Kidney (tissue), 13 donors: ENCODE measurements at regions not wholly inside any gene's neighbourhood (a gene's known extent, or its start where the extent isn't known, plus 50 kb on each side); places are given as distances from the start of the nearest gene placed in this dataset.

Experiments
- DNase-seq, 5 donors: peaks; one replicate each; pipeline ENCODE4 v3.0.0-alpha.2; 2013 to 2020
- FAIRE-seq: peaks from 2 replicates; lab custom pipeline; 2012; peaks lifted over from hg19 to GRCh38; lab: Jason Lieb, UNC
- H3K27ac ChIP-seq, 2 donors: one replicate each; pipeline ENCODE4 v1.7.0; 2013; ENCODE audit warnings: low read depth in 2 of 2, low read length in 2 of 2, inconsistent platforms in 1 of 2
- H3K27me3 ChIP-seq: one replicate; pipeline ENCODE4 v1.7.1; 2013; ENCODE audit warnings: low read length, inconsistent platforms; ENCODE audit not compliant: control insufficient read depth, insufficient read depth
- H3K36me3 ChIP-seq, 3 donors: one replicate each; pipeline versions ENCODE4 v1.7.0 to v1.7.1; 2013; ENCODE audit warnings: low read length in 3 of 3, control low read depth in 1 of 3, inconsistent platforms in 1 of 3; ENCODE audit not compliant: insufficient read depth in 3 of 3, control insufficient read depth in 2 of 3
- H3K4me1 ChIP-seq, 3 donors: one replicate each; pipeline versions ENCODE4 v1.7.0 to v1.7.1; 2013; ENCODE audit warnings: low read length in 3 of 3, inconsistent platforms in 1 of 3, low read depth in 1 of 3; ENCODE audit not compliant: control insufficient read depth in 2 of 3, insufficient read depth in 2 of 3
- H3K4me3 ChIP-seq, 3 donors: one replicate each; pipeline versions ENCODE4 v1.7.0 to v1.8.1; 2013; ENCODE audit warnings: low read length in 3 of 3, control low read depth in 1 of 3, inconsistent platforms in 1 of 3
- H3K9ac ChIP-seq, 3 donors: one replicate each; pipeline versions ENCODE4 v1.7.0 to v1.7.1; 2013; ENCODE audit warnings: low read length in 3 of 3, control low read depth in 1 of 3, inconsistent platforms in 1 of 3
- H3K9me3 ChIP-seq, 3 donors: one replicate each; pipeline versions ENCODE4 v1.7.0 to v1.7.1; 2013; ENCODE audit warnings: low read length in 3 of 3, control low read depth in 1 of 3, inconsistent platforms in 1 of 3; ENCODE audit not compliant: control insufficient read depth in 2 of 3, insufficient read depth in 1 of 3
- CTCF ChIP-seq: IDR thresholded peaks from 3 replicates; pipeline ENCODE4 v1.5.1; 2012; ENCODE audit warnings: mild to moderate bottlenecking, moderate library complexity, borderline replicate concordance; ENCODE audit not compliant: insufficient read depth; ENCODE audit errors: extremely low read depth
- intact Hi-C: fragments of 100-400 bp; cut with DNase I; formaldehyde crosslinking; loops from one replicate; pipeline ENCODE4 v1.11.1; 2022
- donor health status: control.
- donor health status: control.
- donor health status: control.
- donor health status: control.
- donor health status: control.
- donor health status: DM: yes; HTN: yes; CAD: no.
- donor health status: Normal renal cell carcinoma (clear cell type).

DNA sequence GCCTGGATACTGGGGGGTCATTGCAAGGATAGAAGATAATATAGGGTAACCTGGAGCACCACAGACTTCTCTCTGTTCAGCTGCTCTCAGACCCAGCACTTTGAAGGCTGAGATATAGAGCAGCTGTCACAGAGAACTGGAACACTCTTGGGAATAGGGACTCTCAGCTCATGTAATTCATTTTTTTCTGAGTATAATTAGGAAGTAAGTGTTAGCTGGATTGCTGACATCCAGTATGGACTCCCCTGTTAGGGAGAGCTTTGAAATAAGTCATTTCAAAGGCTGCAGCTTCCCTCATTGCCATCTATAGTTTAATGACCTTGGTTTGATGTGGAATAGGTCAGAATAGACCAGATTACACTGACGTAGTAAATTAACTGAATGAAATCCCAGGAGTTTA lies 120.8 kb upstream of the POU2AF2 start:
- H3K9ac ChIP-seq, result no peak overlapping the region
- H3K4me1 ChIP-seq, result no peaks in the 10 kb centered on the region
- intact Hi-C loops, result no loop called here
- H3K9me3 ChIP-seq, result no peaks in the 10 kb centered on the region
- no peak overlapping the region for H3K4me3 ChIP-seq
- FAIRE-seq (no peak), DNase-seq (peak in 1 of 5 donors; percentile 22)
- H3K36me3 ChIP-seq, result no peaks in the 10 kb centered on the region
- H3K27ac ChIP-seq, result no peak overlapping the region
- TF ChIP-seq CTCF, result no peak
- H3K27me3 ChIP-seq, result no peaks in the 10 kb centered on the region

DNA sequence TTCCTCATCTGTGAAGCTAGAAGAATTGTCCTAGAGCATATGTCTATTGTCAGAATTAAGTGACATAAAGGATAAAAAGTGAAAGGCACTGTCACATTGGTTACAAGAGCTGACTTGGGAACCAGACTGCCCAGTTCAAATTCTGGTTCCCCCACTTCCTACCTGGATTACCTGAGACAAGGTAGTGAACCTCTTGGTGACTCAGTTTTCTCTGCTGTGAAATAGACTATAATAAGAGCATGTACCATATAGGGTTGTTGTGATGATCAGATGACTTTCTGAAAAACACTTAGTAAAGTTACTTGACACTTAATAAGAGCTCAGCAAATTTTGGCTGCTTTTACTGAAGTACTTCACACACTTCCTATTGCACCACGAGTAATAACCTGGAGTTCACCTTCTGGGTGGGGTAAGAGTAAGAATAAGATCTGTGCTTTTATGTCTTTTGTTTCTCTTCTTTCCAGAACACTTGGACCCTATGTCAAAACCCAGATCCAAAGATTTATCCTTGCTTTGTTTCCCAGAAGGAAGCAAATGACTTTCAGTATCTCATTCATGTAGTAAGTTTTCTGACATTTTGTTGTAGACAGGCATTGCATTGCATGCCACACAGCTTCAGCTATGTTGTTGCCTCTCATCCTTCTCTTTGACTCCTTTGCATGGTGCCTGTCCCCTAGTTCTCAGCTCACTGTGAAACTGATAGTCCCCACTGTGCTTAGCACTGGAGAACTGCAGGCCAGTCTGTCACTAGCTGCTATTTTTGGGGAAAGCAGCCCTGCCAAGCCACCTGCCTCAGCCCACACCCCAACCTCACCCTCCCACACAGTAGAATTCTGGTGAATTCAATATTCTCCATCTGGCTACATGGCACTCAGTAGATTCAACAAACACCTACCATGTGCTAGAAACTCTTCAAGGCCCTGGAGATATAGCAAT lies 121.8 kb upstream of the POU2AF2 start:
- Histone ChIP-seq H3K27ac (no peak overlapping the region), H3K4me3 (no peak overlapping the region), H3K9ac (no peak overlapping the region), H3K27me3 (no peaks in the 10 kb centered on the region), H3K4me1 (no peaks in the 10 kb centered on the region), H3K9me3 (no peaks in the 10 kb centered on the region), H3K36me3 (no peaks in the 10 kb centered on the region)
- no peak for TF ChIP-seq CTCF
- no peak for DNase-seq
- intact Hi-C loops, result no loop called here
- no peak for FAIRE-seq

DNA sequence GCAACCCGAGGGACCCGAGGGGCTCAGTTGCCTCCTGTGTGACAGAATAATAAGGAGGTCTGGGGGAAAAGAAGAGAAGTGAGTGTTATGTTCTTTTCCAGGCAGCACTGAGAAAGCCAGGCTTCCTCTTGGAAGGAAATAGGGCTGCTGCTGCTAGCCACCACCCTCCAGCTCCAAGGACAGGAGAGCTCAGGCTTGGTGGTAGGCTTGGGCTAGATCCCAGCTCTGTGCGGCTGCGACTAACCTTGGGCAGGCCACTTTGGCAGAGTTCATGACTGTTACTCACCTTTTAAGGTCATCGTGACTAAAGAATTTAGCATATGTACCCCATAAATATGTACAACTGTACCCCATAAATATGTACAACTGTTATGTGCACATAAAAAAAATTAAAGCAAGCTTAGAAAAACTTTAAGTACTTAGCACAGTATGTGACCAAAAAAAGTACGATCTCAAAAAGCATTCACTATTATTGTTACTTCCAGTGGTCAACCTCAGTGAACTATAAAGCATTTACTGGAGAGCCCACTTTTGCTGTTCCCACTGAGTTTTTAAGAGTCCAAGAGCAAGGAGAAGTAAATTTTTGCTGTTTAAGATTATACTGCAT lies 124.7 kb upstream of the POU2AF2 start:
- TF ChIP-seq CTCF, result no peak
- no peak overlapping the region for H3K4me3 ChIP-seq
- no peak overlapping the region for H3K9ac ChIP-seq
- no peaks in the 10 kb centered on the region for H3K27me3 ChIP-seq
- H3K36me3 ChIP-seq, result no peaks in the 10 kb centered on the region
- no peak overlapping the region for H3K27ac ChIP-seq
- DNase-seq (no peak), FAIRE-seq (no peak)
- H3K9me3 ChIP-seq, result no peaks in the 10 kb centered on the region
- intact Hi-C loops, result no loop called here
- H3K4me1 ChIP-seq, result peaks cover 0 to 2% (median 0%) of the 10 kb centered on the region in 3 donors
